GM19023 (cell line): ENCODE measurements at regions not wholly inside any gene's neighbourhood (a gene's known extent, or its start where the extent isn't known, plus 50 kb on each side); places are given as distances from the start of the nearest gene placed in this dataset.

Source experiments
- ATAC-seq: cut with Tn5 transposase; IDR thresholded peaks from one replicate; pipeline ENCODE4 v1.9.1; 2021; ENCODE audit warnings: mild to moderate bottlenecking, moderate library complexity; ENCODE audit not compliant: unreplicated experiment

GRCh38 chr2:155218292-155218924 lies 519.9 kb downstream of the KCNJ3 start:
- peak; percentile 48 for ATAC-seq

- no peak for ATAC-seq
Measured at GRCh38 chr2:155215037-155215707, 516.7 kb downstream of the KCNJ3 start.

DNA sequence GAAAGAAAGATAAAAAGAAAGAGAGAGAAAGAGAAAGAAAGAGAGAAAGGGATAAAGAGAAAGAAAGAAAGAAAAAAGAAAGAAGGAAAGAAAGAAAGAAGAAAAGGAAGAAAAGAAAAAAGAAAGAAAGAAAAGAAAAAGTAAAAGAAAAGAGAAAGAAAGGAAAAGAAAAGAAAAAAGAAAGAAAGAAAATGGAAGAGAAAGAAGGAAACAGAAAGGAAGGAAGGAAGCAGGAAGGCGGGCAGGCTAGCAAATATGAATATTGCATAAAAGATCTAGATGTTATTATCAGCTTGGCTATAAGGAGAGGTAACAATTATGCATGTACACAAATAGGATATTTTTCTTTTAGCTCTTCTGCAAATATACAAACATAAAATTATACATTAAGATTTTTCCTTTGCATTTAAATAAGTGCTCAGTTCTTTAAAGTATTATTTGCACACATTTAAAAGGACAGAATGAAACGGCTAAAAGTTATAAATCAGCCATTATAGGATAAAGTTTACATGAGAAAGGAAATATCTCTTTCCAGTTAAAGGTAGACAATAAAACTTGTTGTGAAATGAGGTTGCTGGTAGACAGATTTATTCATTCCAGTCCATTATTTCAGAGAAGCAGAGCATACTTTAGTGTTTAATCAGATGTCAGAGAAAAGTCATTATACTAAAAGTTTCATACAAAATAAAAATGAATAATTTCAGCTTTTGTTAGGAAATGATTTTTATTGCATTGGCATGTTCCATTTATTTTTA lies 511.4 kb downstream of the KCNJ3 start:
- no peak for ATAC-seq

- peak; percentile 62 for ATAC-seq
Measured at GRCh38 chr2:155203178-155203577, 504.7 kb downstream of the KCNJ3 start.

DNA sequence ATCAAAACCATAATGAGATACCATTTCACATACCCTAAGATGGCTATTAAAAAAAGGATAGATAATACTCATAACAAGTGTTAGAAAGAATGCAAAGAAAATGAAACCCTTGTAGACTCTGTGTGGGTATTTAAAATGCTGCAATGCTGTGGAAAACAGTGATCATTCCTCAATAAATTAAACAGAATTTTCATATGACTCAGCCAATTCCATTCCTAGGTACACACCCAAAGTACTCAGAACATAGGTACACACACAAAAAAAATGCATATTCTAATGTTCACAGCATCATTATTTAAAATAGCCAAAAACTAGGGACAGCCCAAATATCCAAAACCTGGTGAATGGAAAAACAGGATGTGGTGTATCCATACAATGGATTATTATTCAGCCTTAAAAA lies 502.3 kb downstream of the KCNJ3 start:
- no peak for ATAC-seq

- ATAC-seq = no peak
Measured at GRCh38 chr2:155190342-155190741, 491.8 kb downstream of the KCNJ3 start.

DNA sequence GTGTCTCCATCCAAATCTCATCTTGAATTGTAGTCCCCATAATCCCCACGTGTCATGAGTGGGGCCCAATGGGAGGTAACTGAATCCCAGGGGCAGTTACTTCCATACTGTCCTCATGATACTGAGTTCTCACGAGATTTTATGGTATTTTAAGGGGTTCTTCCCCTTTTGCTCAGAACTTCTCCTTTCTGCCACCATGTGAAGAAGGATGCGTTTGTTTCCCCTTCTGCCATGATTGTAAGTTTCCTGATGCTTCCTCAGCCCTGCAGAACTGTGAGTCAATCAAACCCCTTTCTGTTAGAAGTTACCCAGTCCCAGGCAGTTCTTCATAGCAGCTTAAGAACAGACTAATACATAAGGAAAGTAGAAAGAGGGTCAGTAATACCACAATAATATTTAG lies 480.4 kb downstream of the KCNJ3 start:
- no peak for ATAC-seq

- ATAC-seq = no peak
Measured at GRCh38 chr2:155176345-155176744, 477.9 kb downstream of the KCNJ3 start.

DNA sequence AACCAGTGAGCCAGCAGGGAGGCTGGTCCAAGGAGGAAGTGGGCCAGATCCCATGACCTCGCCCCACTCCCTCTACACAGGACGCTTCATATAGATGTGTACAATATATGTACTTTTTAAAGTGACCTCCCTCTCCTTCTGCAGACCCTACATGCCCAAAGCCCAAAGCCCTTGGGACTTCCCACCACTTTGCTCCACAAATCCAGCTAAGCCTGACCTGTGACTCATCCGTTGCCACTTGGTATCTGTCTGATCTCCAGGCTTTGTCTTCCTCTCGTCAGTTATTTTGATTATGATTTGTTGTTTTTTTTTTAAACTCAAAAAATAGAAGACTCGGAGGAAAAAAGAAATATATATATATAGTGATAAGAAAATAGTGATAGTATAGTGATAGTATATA lies 470.8 kb downstream of the KCNJ3 start:
- ATAC-seq = no peak

- no peak for ATAC-seq
Measured at GRCh38 chr2:155162494-155162893, 464.0 kb downstream of the KCNJ3 start.

GRCh38 chr2:155161314-155161713 lies 462.8 kb downstream of the KCNJ3 start:
- no peak for ATAC-seq

- ATAC-seq = no peak
Measured at GRCh38 chr2:155157711-155158110, 459.2 kb downstream of the KCNJ3 start.

DNA sequence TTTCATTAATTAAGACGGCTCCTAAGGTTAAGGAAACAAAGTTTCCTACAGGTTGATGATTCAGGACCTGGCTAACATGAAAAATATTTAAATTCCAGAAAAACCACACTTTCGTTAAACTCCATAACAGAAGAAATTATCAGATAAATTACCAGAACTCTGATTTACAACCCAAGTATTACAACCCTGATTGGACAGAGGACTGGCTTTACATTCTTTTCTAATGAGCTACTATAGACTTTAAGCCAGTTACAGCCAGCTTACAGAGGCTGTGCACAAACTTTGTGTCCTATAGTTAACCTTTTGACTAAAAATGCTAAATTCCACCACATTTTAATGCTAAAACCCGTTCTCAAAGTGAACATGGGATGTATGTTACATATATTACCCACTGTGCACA lies 458.6 kb downstream of the KCNJ3 start:
- no peak for ATAC-seq

- no peak for ATAC-seq
Measured at GRCh38 chr2:155151945-155152344, 453.4 kb downstream of the KCNJ3 start.

GRCh38 chr2:155151472-155151871 lies 453.0 kb downstream of the KCNJ3 start:
- no peak for ATAC-seq

- ATAC-seq = peak; percentile 97
Measured at GRCh38 chr2:155145758-155146229, 447.3 kb downstream of the KCNJ3 start.

- ATAC-seq = peak; percentile 30
Measured at GRCh38 chr2:155141418-155141817, 442.9 kb downstream of the KCNJ3 start.

GRCh38 chr2:155125585-155126230 lies 427.2 kb downstream of the KCNJ3 start:
- no peak for ATAC-seq

GRCh38 chr2:155115846-155116245 lies 417.4 kb downstream of the KCNJ3 start:
- ATAC-seq = no peak

- ATAC-seq = no peak
Measured at GRCh38 chr2:155111070-155111469, 412.6 kb downstream of the KCNJ3 start.

DNA sequence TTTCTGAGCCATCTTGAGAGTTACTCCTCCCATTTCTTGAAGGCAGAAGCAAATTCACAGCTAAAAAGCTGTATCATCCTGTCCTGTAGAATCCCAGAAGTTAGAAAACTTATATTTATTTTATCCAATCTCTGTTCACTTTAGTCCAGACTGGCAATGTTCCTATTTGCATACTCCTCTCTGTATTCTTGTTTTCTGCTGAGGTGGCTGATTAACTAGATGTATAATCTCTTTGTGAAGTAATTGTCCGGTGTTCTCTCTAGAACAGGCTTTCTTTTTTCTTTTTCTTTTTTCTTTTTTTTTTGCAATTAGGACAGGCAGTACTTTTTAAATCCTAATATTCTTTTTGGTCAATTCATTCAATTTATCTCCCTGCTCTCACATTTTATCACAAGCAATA lies 411.0 kb downstream of the KCNJ3 start:
- no peak for ATAC-seq
